Type B pancreatic cell (in vitro differentiated cells): ENCODE measurements at regions not wholly inside any gene's neighbourhood (a gene's known extent, or its start where the extent isn't known, plus 50 kb on each side); places are given as distances from the start of the nearest gene placed in this dataset.

Experiments used
- DNase-seq: peaks from one replicate; pipeline ENCODE4 v3.0.0; 2021; ENCODE audit warnings: mixed read lengths; ENCODE audit not compliant: unreplicated experiment; ENCODE audit errors: extremely low spot score
- H3K27ac Mint-ChIP-seq: 2 replicates; pipeline ENCODE4 v1.8.0; 2021; ENCODE audit warnings: mild to moderate bottlenecking, mixed read lengths
- H3K27me3 Mint-ChIP-seq: 2 replicates; pipeline ENCODE4 v1.8.0; 2021; ENCODE audit warnings: mixed read lengths
- H3K36me3 Mint-ChIP-seq: 2 replicates; pipeline ENCODE4 v1.8.0; 2021; ENCODE audit warnings: mixed read lengths
- H3K4me1 Mint-ChIP-seq: one replicate; pipeline ENCODE4 v1.8.0; 2021; ENCODE audit warnings: mixed read lengths; ENCODE audit not compliant: unreplicated experiment
- H3K4me3 Mint-ChIP-seq: 2 replicates; pipeline ENCODE4 v1.8.0; 2021; ENCODE audit warnings: mild to moderate bottlenecking, mixed read lengths
- H3K9me3 Mint-ChIP-seq: 2 replicates; pipeline ENCODE4 v1.8.0; 2021; ENCODE audit warnings: mixed read lengths
- CTCF ChIP-seq: fragments of 200-600 bp; sonication (generic); conservative IDR thresholded peaks from 2 replicates; pipeline ENCODE4 v1.5.0; 2021; ENCODE audit warnings: antibody characterized with exemption, mild to moderate bottlenecking

GRCh38 chr6:81857812-81858211, 105.3 kb upstream of the TENT5A start:
- Mint-ChIP-seq H3K9me3 (no peaks in the 10 kb centered on the region), H3K27ac (no peak overlapping the region)

GRCh38 chr6:81856872-81857271, 104.4 kb upstream of the TENT5A start:
- Mint-ChIP-seq H3K4me3 (no peak overlapping the region), H3K27ac (no peak overlapping the region), H3K36me3 (no peaks in the 10 kb centered on the region), H3K9me3 (no peaks in the 10 kb centered on the region), H3K27me3 (no peaks in the 10 kb centered on the region), H3K4me1 (no peaks in the 10 kb centered on the region)
- TF ChIP-seq CTCF: no peak
- DNase-seq: no peak

More at GRCh38 chr6:81857812-81858211, 105.3 kb upstream of the TENT5A start:
- no peak for DNase-seq
- Mint-ChIP-seq H3K4me1 (peaks cover under 1% of the 10 kb centered on the region), H3K36me3 (no peaks in the 10 kb centered on the region), H3K27me3 (no peaks in the 10 kb centered on the region), H3K4me3 (no peak overlapping the region)
- TF ChIP-seq CTCF: no peak

GRCh38 chr6:81854474-81854873, 102.0 kb upstream of the TENT5A start:
- Mint-ChIP-seq H3K9me3 (no peaks in the 10 kb centered on the region), H3K4me1 (no peaks in the 10 kb centered on the region), H3K27ac (no peak overlapping the region), H3K36me3 (no peaks in the 10 kb centered on the region), H3K27me3 (no peaks in the 10 kb centered on the region), H3K4me3 (no peak overlapping the region)
- no peak for TF ChIP-seq CTCF
- no peak for DNase-seq

GRCh38 chr6:81853975-81854374, 101.5 kb upstream of the TENT5A start:
- no peak for TF ChIP-seq CTCF
- Mint-ChIP-seq H3K4me1 (no peaks in the 10 kb centered on the region), H3K36me3 (no peaks in the 10 kb centered on the region), H3K27ac (no peak overlapping the region), H3K27me3 (no peaks in the 10 kb centered on the region), H3K4me3 (no peak overlapping the region), H3K9me3 (no peaks in the 10 kb centered on the region)
- no peak for DNase-seq

GRCh38 chr6:81849248-81849647, 96.8 kb upstream of the TENT5A start:
- no peak for DNase-seq
- Mint-ChIP-seq H3K27ac (no peak overlapping the region), H3K36me3 (no peaks in the 10 kb centered on the region), H3K27me3 (no peaks in the 10 kb centered on the region), H3K9me3 (peaks cover 4% of the 10 kb centered on the region), H3K4me1 (no peaks in the 10 kb centered on the region), H3K4me3 (no peak overlapping the region)
- no peak for TF ChIP-seq CTCF

- Mint-ChIP-seq H3K27ac (no peak overlapping the region), H3K36me3 (no peaks in the 10 kb centered on the region), H3K4me1 (no peaks in the 10 kb centered on the region), H3K9me3 (peaks cover 4% of the 10 kb centered on the region), H3K4me3 (no peak overlapping the region), H3K27me3 (no peaks in the 10 kb centered on the region)
- no peak for TF ChIP-seq CTCF
- no peak for DNase-seq
These were observed 95.4 kb upstream of the TENT5A start for GRCh38 chr6:81847866-81848265.
